CD4-positive, alpha-beta memory T cell (primary cell): ENCODE measurements at regions not wholly inside any gene's neighbourhood (a gene's known extent, or its start where the extent isn't known, plus 50 kb on each side); places are given as distances from the start of the nearest gene placed in this dataset.

ENCODE experiments used
- CTCF ChIA-PET: fragments of 350-600 bp; sonication (Branson Sonifier 250); formaldehyde crosslinking; loops from one replicate; lab custom pipeline; 2021; ENCODE audit warnings: inconsistent platforms; ENCODE audit not compliant: partially characterized antibody; lab: Charles Lee
- POLR2A ChIA-PET: fragments of 350-600 bp; sonication (Branson Sonifier 250); formaldehyde crosslinking; loops from one replicate; lab custom pipeline; 2021; ENCODE audit not compliant: partially characterized antibody; lab: Charles Lee
- DNase-seq, 5 donors: peaks; one replicate each; pipeline versions ENCODE4 v3.0.0 to v3.0.0-alpha.2; 2020 to 2022; ENCODE audit warnings: mixed read lengths in 1 of 5
- H3K27ac ChIP-seq: one replicate; pipeline ENCODE4 v1.7.0; 2013; ENCODE audit warnings: low read depth, low read length
- H3K27me3 ChIP-seq: 2 replicates; pipeline ENCODE4 v1.7.0; 2013; ENCODE audit warnings: mild to moderate bottlenecking, low read length, moderate library complexity; ENCODE audit not compliant: insufficient read depth
- H3K36me3 ChIP-seq: 2 replicates; pipeline ENCODE4 v1.7.0; 2013; ENCODE audit warnings: mild to moderate bottlenecking, low read length, moderate library complexity; ENCODE audit not compliant: insufficient read depth
- H3K4me1 ChIP-seq: 2 replicates; pipeline ENCODE4 v1.7.0; 2013; ENCODE audit warnings: mild to moderate bottlenecking, low read length, moderate library complexity; ENCODE audit not compliant: insufficient read depth
- H3K4me3 ChIP-seq, 2 donors: one replicate each; pipeline ENCODE4 v1.7.0; 2013; ENCODE audit warnings: low read length in 2 of 2, mild to moderate bottlenecking in 1 of 2
- H3K9me3 ChIP-seq, 2 donors: one replicate each; pipeline ENCODE4 v1.7.0; 2013; ENCODE audit warnings: low read length in 2 of 2, control low read depth in 1 of 2; ENCODE audit not compliant: control insufficient read depth in 1 of 2
- H3K27ac Mint-ChIP-seq, 7 donors: one replicate each; pipeline ENCODE4 v1.8.0; 2020 to 2021; ENCODE audit warnings: mixed read lengths in 7 of 7, mild to moderate bottlenecking in 6 of 7, inconsistent platforms in 3 of 7, moderate library complexity in 3 of 7
- H3K27me3 Mint-ChIP-seq, 2 donors: one replicate each; pipeline ENCODE4 v1.8.0; 2020 to 2021; ENCODE audit warnings: mixed read lengths in 2 of 2
- H3K36me3 Mint-ChIP-seq, 2 donors: one replicate each; pipeline ENCODE4 v1.8.0; 2020 to 2021; ENCODE audit warnings: mixed read lengths in 2 of 2, inconsistent platforms in 1 of 2, mild to moderate bottlenecking in 1 of 2
- H3K4me1 Mint-ChIP-seq, 4 donors: one replicate each; pipeline ENCODE4 v1.8.0; 2020 to 2021; ENCODE audit warnings: mixed read lengths in 4 of 4, mild to moderate bottlenecking in 1 of 4
- H3K4me3 Mint-ChIP-seq, 8 donors: one replicate each; pipeline ENCODE4 v1.8.0; 2020 to 2021; ENCODE audit warnings: mixed read lengths in 8 of 8, mild to moderate bottlenecking in 7 of 8, moderate library complexity in 6 of 8, inconsistent platforms in 3 of 8
- H3K9me3 Mint-ChIP-seq, 8 donors: one replicate each; pipeline ENCODE4 v1.8.0; 2020 to 2021; ENCODE audit warnings: mixed read lengths in 8 of 8, mild to moderate bottlenecking in 5 of 8, inconsistent platforms in 3 of 8, moderate library complexity in 1 of 8
- intact Hi-C: fragments of 100-400 bp; cut with micrococcal nuclease; formaldehyde crosslinking; loops from one replicate; pipeline ENCODE4 v1.15.1; 2023

DNA sequence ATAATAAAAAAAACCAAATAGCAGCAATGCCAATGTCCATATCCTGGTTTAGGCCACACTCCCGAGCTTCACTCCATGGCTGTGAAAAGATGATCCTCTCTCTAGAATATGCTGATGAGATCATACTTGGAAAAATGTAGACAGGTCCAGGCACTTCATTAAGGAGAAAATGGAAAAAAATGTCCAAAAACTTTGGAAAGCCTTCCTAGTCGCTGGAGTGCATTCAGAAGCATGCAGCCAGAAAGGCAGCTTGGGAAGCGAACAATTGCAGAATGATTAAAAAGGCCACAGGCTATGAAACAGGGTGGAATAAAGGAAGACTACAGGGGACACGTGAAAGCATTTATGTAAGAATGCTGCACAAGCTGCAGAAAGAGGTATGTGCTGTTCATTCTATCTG is 165.6 kb upstream of the HCCS start:
- peaks cover 0 to 2% (median 0%) of the 10 kb centered on the region in 4 donors for H3K4me1 Mint-ChIP-seq
- no peak overlapping the region for H3K4me3 ChIP-seq
- H3K4me3 Mint-ChIP-seq: no peak overlapping the region
- ChIA-PET CTCF (no interaction called here), POLR2A (no interaction called here)
- no peaks in the 10 kb centered on the region for H3K9me3 ChIP-seq
- peaks cover 0 to 1% of the 10 kb centered on the region in 2 donors for H3K27me3 Mint-ChIP-seq
- H3K4me1 ChIP-seq: no peaks in the 10 kb centered on the region
- H3K36me3 ChIP-seq: no peaks in the 10 kb centered on the region
- no peaks in the 10 kb centered on the region for H3K27me3 ChIP-seq
- peaks cover 0 to under 1% of the 10 kb centered on the region in 2 donors for H3K36me3 Mint-ChIP-seq
- H3K27ac Mint-ChIP-seq: no peak overlapping the region
- no peak overlapping the region for H3K27ac ChIP-seq
- no peak for DNase-seq
- intact Hi-C loops: no loop called here
- H3K9me3 Mint-ChIP-seq: peaks cover 0 to 22% (median 6%) of the 10 kb centered on the region in 8 donors

DNA sequence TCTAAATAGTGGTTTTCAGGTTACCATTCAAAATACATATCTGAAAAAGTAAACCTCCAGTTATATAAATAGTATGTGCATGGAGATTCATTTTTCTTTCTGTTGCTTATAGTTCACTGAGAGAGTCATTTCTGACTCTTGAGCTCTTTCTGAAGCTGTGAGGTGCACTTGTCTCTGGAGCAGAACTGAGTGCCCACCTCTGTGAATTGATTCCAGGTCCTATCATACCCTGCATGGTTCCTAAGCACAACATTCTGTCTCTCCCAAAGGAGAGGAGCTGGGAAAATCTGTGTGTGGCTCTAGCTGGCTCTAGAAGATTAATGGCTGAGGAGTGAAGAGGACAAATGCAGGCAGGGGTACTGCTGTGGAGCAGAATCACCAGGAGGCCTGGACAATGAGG is 161.6 kb upstream of the HCCS start:
- H3K36me3 Mint-ChIP-seq: peaks cover 0 to 2% of the 10 kb centered on the region in 2 donors
- ChIA-PET CTCF (no interaction called here), POLR2A (no interaction called here)
- no peak overlapping the region for H3K4me3 ChIP-seq
- no peak overlapping the region for H3K27ac ChIP-seq
- no peak for DNase-seq
- H3K27me3 ChIP-seq: no peaks in the 10 kb centered on the region
- no peaks in the 10 kb centered on the region for H3K9me3 ChIP-seq
- no peaks in the 10 kb centered on the region for H3K36me3 ChIP-seq
- intact Hi-C loops: no loop called here
- H3K9me3 Mint-ChIP-seq: peaks cover 0 to 32% (median 18%) of the 10 kb centered on the region in 8 donors
- H3K27ac Mint-ChIP-seq: no peak overlapping the region
- peaks cover 0 to 2% (median 0%) of the 10 kb centered on the region in 4 donors for H3K4me1 Mint-ChIP-seq
- peaks cover 0 to 1% of the 10 kb centered on the region in 2 donors for H3K27me3 Mint-ChIP-seq
- no peak overlapping the region for H3K4me3 Mint-ChIP-seq
- H3K4me1 ChIP-seq: no peaks in the 10 kb centered on the region

DNA sequence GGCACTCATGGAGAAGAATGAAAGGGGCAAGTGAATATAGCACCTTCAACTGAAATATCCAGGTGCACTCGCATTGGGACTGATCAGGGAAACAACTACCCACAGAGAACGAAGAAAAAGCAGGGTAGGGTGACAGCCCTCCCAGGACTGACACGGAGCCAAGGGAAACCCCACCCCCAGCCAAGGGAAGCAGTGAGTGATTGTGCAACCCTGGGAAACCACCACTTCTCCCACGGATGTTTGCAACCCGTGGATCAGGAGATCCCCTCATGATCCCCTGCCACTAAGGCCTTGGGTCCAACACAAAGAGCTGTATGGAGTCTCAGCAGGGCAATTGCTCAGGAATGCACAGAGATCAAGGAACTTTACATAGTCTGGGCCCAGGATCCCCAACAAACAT is 158.5 kb upstream of the HCCS start:
- peak overlapping the region in 1 of 8 donors; percentile 45 for H3K4me3 Mint-ChIP-seq
- intact Hi-C loops: no loop called here
- ChIA-PET POLR2A (no interaction called here), CTCF (no interaction called here)
- Histone ChIP-seq H3K4me3 (no peak overlapping the region), H3K27ac (no peak overlapping the region), H3K4me1 (no peaks in the 10 kb centered on the region), H3K9me3 (no peaks in the 10 kb centered on the region), H3K27me3 (no peaks in the 10 kb centered on the region), H3K36me3 (no peaks in the 10 kb centered on the region)
- H3K27ac Mint-ChIP-seq: no peak overlapping the region
- H3K9me3 Mint-ChIP-seq: peaks cover 0 to 61% (median 45%) of the 10 kb centered on the region in 8 donors
- no peak for DNase-seq
- peaks cover 0 to 2% (median 0%) of the 10 kb centered on the region in 4 donors for H3K4me1 Mint-ChIP-seq
- H3K27me3 Mint-ChIP-seq: peaks cover 0 to 1% of the 10 kb centered on the region in 2 donors
- H3K36me3 Mint-ChIP-seq: peaks cover 0 to 2% of the 10 kb centered on the region in 2 donors

DNA sequence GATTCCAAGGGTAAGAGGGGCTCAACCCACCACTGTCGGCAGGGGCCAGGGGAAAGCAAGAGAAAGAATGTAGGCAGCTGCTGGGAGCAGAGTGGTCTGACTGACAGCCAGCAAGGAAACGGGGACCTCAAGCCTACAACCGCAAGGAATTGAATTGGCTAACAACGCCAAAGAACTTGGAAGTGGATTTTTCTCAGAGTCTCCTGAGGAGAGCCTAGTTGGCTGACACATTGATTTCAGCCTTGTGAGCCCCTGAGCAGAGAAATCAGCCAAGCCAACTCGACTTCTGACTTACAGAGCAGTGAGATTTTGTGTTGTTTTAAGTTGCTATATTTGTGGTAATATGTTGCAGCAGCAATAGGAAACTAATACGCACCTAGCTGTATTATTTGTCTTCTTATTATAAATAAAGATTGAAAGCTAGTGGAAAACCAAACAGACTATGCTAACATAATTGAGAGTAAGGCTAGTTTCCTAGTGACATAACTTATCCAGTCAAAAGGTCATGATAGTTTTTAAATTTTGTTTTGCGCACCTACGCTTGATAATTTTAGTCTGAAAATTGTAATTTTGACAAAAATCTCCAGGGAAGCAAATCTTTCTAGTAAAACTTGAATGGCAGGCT is 145.8 kb upstream of the HCCS start:
- ChIA-PET CTCF (no interaction called here), POLR2A (no interaction called here)
- Histone ChIP-seq H3K27me3 (no peaks in the 10 kb centered on the region), H3K27ac (no peak overlapping the region), H3K9me3 (no peaks in the 10 kb centered on the region), H3K36me3 (no peaks in the 10 kb centered on the region), H3K4me3 (no peak overlapping the region), H3K4me1 (no peaks in the 10 kb centered on the region)
- Mint-ChIP-seq H3K27me3 (no peaks in the 10 kb centered on the region), H3K4me1 (no peaks in the 10 kb centered on the region), H3K9me3 (peaks cover 0 to 26% (median 11%) of the 10 kb centered on the region in 8 donors), H3K27ac (no peak overlapping the region), H3K4me3 (no peak overlapping the region), H3K36me3 (peaks cover 0 to 3% of the 10 kb centered on the region in 2 donors)
- intact Hi-C loops: no loop called here
- DNase-seq: no peak

GRCh38 chrX:10966057-10966456 is 145.1 kb upstream of the HCCS start:
- intact Hi-C loops: no loop called here
- Mint-ChIP-seq H3K27ac (no peak overlapping the region), H3K4me3 (no peak overlapping the region), H3K27me3 (no peaks in the 10 kb centered on the region), H3K36me3 (peaks cover 0 to 2% of the 10 kb centered on the region in 2 donors), H3K4me1 (no peaks in the 10 kb centered on the region), H3K9me3 (peaks cover 0 to 26% (median 12%) of the 10 kb centered on the region in 8 donors)
- DNase-seq: no peak
- ChIA-PET POLR2A (no interaction called here), CTCF (no interaction called here)
- no peaks in the 10 kb centered on the region for H3K4me1 ChIP-seq
- no peak overlapping the region for H3K27ac ChIP-seq
- H3K27me3 ChIP-seq: no peaks in the 10 kb centered on the region
- H3K9me3 ChIP-seq: no peaks in the 10 kb centered on the region
- no peaks in the 10 kb centered on the region for H3K36me3 ChIP-seq
- H3K4me3 ChIP-seq: no peak overlapping the region

DNA sequence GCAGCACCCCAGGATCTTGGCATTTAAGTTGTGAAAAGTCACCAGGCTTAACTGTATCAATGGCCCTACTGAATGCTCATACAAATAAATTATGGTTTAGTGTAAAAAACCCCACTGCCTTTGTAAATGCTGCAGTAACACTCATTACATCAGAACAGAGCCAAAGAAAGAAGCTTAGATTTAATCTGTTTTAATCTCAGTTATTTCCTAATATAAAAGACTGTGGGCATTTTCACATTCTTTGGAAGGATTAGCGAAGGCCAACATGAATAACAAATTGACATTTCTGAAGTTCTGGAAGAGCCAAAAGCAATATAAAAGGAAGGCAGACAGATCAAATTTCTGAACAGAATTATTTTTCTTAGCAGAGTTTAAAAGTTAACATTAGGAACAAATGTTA is 140.0 kb upstream of the HCCS start:
- Mint-ChIP-seq H3K36me3 (peaks cover 0 to 2% of the 10 kb centered on the region in 2 donors), H3K27ac (no peak overlapping the region), H3K4me1 (no peaks in the 10 kb centered on the region), H3K9me3 (peaks cover 0 to 36% (median 13%) of the 10 kb centered on the region in 8 donors), H3K4me3 (no peak overlapping the region), H3K27me3 (no peaks in the 10 kb centered on the region)
- no peaks in the 10 kb centered on the region for H3K27me3 ChIP-seq
- no peak for DNase-seq
- H3K36me3 ChIP-seq: no peaks in the 10 kb centered on the region
- no peaks in the 10 kb centered on the region for H3K9me3 ChIP-seq
- POLR2A ChIA-PET: no interaction called here
- H3K4me1 ChIP-seq: no peaks in the 10 kb centered on the region
- intact Hi-C loops: no loop called here
- no peak overlapping the region for H3K4me3 ChIP-seq
- H3K27ac ChIP-seq: no peak overlapping the region
- CTCF ChIA-PET: no interaction called here

DNA sequence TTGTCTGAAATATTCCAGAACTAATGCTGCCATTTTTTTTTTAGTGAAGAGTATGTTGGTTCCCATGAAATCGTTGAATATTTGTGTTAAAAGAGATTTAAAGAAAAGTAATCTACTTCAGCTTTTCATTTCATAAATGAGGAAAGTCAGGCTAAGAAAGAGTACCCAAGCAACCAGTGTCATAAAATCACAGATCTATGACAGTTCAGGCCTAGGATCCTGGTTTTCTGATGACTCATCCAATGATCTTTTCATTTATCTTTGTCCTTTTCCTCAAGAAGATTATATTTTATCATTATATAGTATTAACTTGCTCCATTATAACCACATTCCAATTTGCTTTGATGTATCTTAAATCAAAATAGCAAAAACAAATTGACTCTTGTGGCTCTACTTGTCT is 139.4 kb upstream of the HCCS start:
- no peaks in the 10 kb centered on the region for H3K27me3 Mint-ChIP-seq
- H3K27ac ChIP-seq: no peak overlapping the region
- H3K4me1 ChIP-seq: no peaks in the 10 kb centered on the region
- no peak overlapping the region for H3K4me3 ChIP-seq
- intact Hi-C loops: no loop called here
- H3K4me3 Mint-ChIP-seq: no peak overlapping the region
- H3K27ac Mint-ChIP-seq: no peak overlapping the region
- CTCF ChIA-PET: no interaction called here
- no peak for DNase-seq
- H3K27me3 ChIP-seq: no peaks in the 10 kb centered on the region
- H3K36me3 ChIP-seq: no peaks in the 10 kb centered on the region
- peaks cover 0 to 2% of the 10 kb centered on the region in 2 donors for H3K36me3 Mint-ChIP-seq
- H3K9me3 Mint-ChIP-seq: peaks cover 0 to 36% (median 14%) of the 10 kb centered on the region in 8 donors
- H3K4me1 Mint-ChIP-seq: no peaks in the 10 kb centered on the region
- POLR2A ChIA-PET: no interaction called here
- no peaks in the 10 kb centered on the region for H3K9me3 ChIP-seq
